ENCODE measurements at regions not wholly inside any gene's neighbourhood (a gene's known extent, or its start where the extent isn't known, plus 50 kb on each side); places are given as distances from the start of the nearest gene placed in this dataset.

GRCh38 chr18:44558767-44559166, 121.9 kb upstream of the SETBP1 start:
- CTCF ChIA-PET = no interaction called here
- H3K4me3 Mint-ChIP-seq = no peak overlapping the region
- intact Hi-C loops (cut with DNase I, micrococcal nuclease) = no loop called here

GRCh38 chr18:44562986-44563385, 117.7 kb upstream of the SETBP1 start:
- intact Hi-C loops (cut with DNase I, micrococcal nuclease) = no loop called here
- Histone ChIP-seq H3K27me3 (ENCODE audit: control insufficient read depth in 1 of 2, insufficient read depth in 2 of 2, low read length in 2 of 2) (no peaks in the 10 kb centered on the region), H3K4me1 (ENCODE audit: insufficient read depth, low read length) (no peaks in the 10 kb centered on the region), H3K9me3 (ENCODE audit: control insufficient read depth in 1 of 2, insufficient read depth in 1 of 2, low read length in 2 of 2) (no peaks in the 10 kb centered on the region), H3K4me3 (ENCODE audit: low read length) (no peak overlapping the region), H3K36me3 (ENCODE audit: insufficient read depth, low read length) (no peaks in the 10 kb centered on the region), H3K27ac (ENCODE audit: low read depth in 1 of 2, low read length in 2 of 2) (no peak overlapping the region)
- POLR2A ChIA-PET = no interaction called here
- DNase-seq (no peak), ATAC-seq (ENCODE audit: poor library complexity) (no peak)
- Mint-ChIP-seq H3K4me1 (ENCODE audit: low read depth) (no peaks in the 10 kb centered on the region), H3K27ac (no peak overlapping the region), H3K27me3 (no peaks in the 10 kb centered on the region), H3K4me3 (no peak overlapping the region), H3K9me3 (no peaks in the 10 kb centered on the region), H3K36me3 (ENCODE audit: low read depth) (no peaks in the 10 kb centered on the region)
- CTCF ChIA-PET = no interaction called here
- no peak for TF ChIP-seq CTCF (IDR thresholded peaks at IDR 0.05)

More at GRCh38 chr18:44558767-44559166, 121.9 kb upstream of the SETBP1 start:
- H3K4me1 ChIP-seq (ENCODE audit: insufficient read depth, low read length) = no peaks in the 10 kb centered on the region
- DNase-seq = no peak
- H3K9me3 ChIP-seq (ENCODE audit: control insufficient read depth in 1 of 2, insufficient read depth in 1 of 2, low read length in 2 of 2) = no peaks in the 10 kb centered on the region
- POLR2A ChIA-PET = no interaction called here
- no peaks in the 10 kb centered on the region for H3K36me3 ChIP-seq (ENCODE audit: insufficient read depth, low read length)
- H3K36me3 Mint-ChIP-seq (ENCODE audit: low read depth) = no peaks in the 10 kb centered on the region
- no peak overlapping the region for H3K27ac Mint-ChIP-seq
- no peaks in the 10 kb centered on the region for H3K9me3 Mint-ChIP-seq
- no peaks in the 10 kb centered on the region for H3K27me3 ChIP-seq (ENCODE audit: control insufficient read depth in 1 of 2, insufficient read depth in 2 of 2, low read length in 2 of 2)
- H3K27me3 Mint-ChIP-seq = no peaks in the 10 kb centered on the region
- no peak overlapping the region for H3K4me3 ChIP-seq (ENCODE audit: low read length)
- no peak overlapping the region for H3K27ac ChIP-seq (ENCODE audit: low read depth in 1 of 2, low read length in 2 of 2)
- H3K4me1 Mint-ChIP-seq (ENCODE audit: low read depth) = no peaks in the 10 kb centered on the region
- no peak for TF ChIP-seq CTCF (IDR thresholded peaks at IDR 0.05)
- no peak for ATAC-seq (ENCODE audit: poor library complexity)

GRCh38 chr18:44564922-44565321, 115.8 kb upstream of the SETBP1 start:
- Mint-ChIP-seq H3K27me3 (no peaks in the 10 kb centered on the region), H3K4me3 (no peak overlapping the region), H3K27ac (no peak overlapping the region), H3K4me1 (ENCODE audit: low read depth) (no peaks in the 10 kb centered on the region), H3K36me3 (ENCODE audit: low read depth) (no peaks in the 10 kb centered on the region), H3K9me3 (no peaks in the 10 kb centered on the region)
- CTCF ChIA-PET = no interaction called here
- no peaks in the 10 kb centered on the region for H3K27me3 ChIP-seq (ENCODE audit: control insufficient read depth in 1 of 2, insufficient read depth in 2 of 2, low read length in 2 of 2)
- ATAC-seq (ENCODE audit: poor library complexity) (no peak), DNase-seq (no peak)
- intact Hi-C loops (cut with DNase I, micrococcal nuclease) = no loop called here
- POLR2A ChIA-PET = interaction anchor here (0.6 kb wide), 1 partner anchor 28 kb away, joined by 3 read pairs; no protein-coding TSS in a partner anchor
- no peak overlapping the region for H3K27ac ChIP-seq (ENCODE audit: low read depth in 1 of 2, low read length in 2 of 2)
- no peak for TF ChIP-seq CTCF (IDR thresholded peaks at IDR 0.05)
- H3K4me1 ChIP-seq (ENCODE audit: insufficient read depth, low read length) = no peaks in the 10 kb centered on the region
- H3K4me3 ChIP-seq (ENCODE audit: low read length) = no peak overlapping the region
- no peaks in the 10 kb centered on the region for H3K36me3 ChIP-seq (ENCODE audit: insufficient read depth, low read length)
- no peaks in the 10 kb centered on the region for H3K9me3 ChIP-seq (ENCODE audit: control insufficient read depth in 1 of 2, insufficient read depth in 1 of 2, low read length in 2 of 2)
